HUES64 (cell line): ENCODE measurements at regions not wholly inside any gene's neighbourhood (a gene's known extent, or its start where the extent isn't known, plus 50 kb on each side); places are given as distances from the start of the nearest gene placed in this dataset.

Source experiments
- H3K27ac ChIP-seq: 2 replicates; pipeline ENCODE4 v1.7.0; 2013; ENCODE audit warnings: low read depth, low read length, inconsistent platforms
- H3K27me3 ChIP-seq: 2 replicates; pipeline ENCODE4 v1.6.1; 2013; ENCODE audit warnings: mild to moderate bottlenecking, low read length; ENCODE audit not compliant: insufficient read depth
- H3K36me3 ChIP-seq: 2 replicates; pipeline ENCODE4 v1.6.1; 2013; ENCODE audit warnings: mild to moderate bottlenecking, low read length; ENCODE audit not compliant: insufficient read depth
- H3K4me1 ChIP-seq: 2 replicates; pipeline ENCODE4 v1.6.1; 2013; ENCODE audit warnings: mild to moderate bottlenecking, low read length, moderate library complexity; ENCODE audit not compliant: insufficient read depth
- H3K4me3 ChIP-seq: 2 replicates; pipeline ENCODE4 v1.5.1; 2013; ENCODE audit warnings: mild to moderate bottlenecking, low read length, moderate library complexity
- H3K9ac ChIP-seq: 2 replicates; pipeline ENCODE4 v1.6.1; 2013; ENCODE audit warnings: mild to moderate bottlenecking, low read depth, low read length
- H3K9me3 ChIP-seq: 2 replicates; pipeline ENCODE4 v1.6.1; 2013; ENCODE audit warnings: low read depth, low read length; ENCODE audit not compliant: insufficient read depth
- WGBS: fragments of 150-250, 120-280 bp; methylation state at CpG from one replicate; pipeline ENCODE4 v1.1.7; 2013; ENCODE audit warnings: missing lambda C conversion rate; 5-methylcytosine and 5-hydroxymethylcytosine counted together

GRCh38 chr11:93080146-93080759 is 110.8 kb downstream of the MTNR1B start:
- WGBS = 87% methylated on average over 6 of the region's 6 CpGs
- no peak overlapping the region for H3K4me3 ChIP-seq
- no peak overlapping the region for H3K27ac ChIP-seq
- peaks cover 38% of the 10 kb centered on the region for H3K4me1 ChIP-seq
- H3K9me3 ChIP-seq = no peaks in the 10 kb centered on the region
- H3K36me3 ChIP-seq = no peaks in the 10 kb centered on the region
- no peaks in the 10 kb centered on the region for H3K27me3 ChIP-seq
- H3K9ac ChIP-seq = no peak overlapping the region

- Histone ChIP-seq H3K9me3 (no peaks in the 10 kb centered on the region), H3K4me1 (peaks cover 49% of the 10 kb centered on the region), H3K36me3 (no peaks in the 10 kb centered on the region), H3K9ac (no peak overlapping the region), H3K27ac (no peak overlapping the region), H3K27me3 (no peaks in the 10 kb centered on the region), H3K4me3 (no peak overlapping the region)
- 29% methylated on average over 1 of the region's 1 CpG for WGBS
Observed at GRCh38 chr11:93081694-93082093, 112.2 kb downstream of the MTNR1B start.

GRCh38 chr11:93082900-93083299 is 113.4 kb downstream of the MTNR1B start:
- no peaks in the 10 kb centered on the region for H3K27me3 ChIP-seq
- H3K27ac ChIP-seq = no peak overlapping the region
- H3K9ac ChIP-seq = no peak overlapping the region
- H3K9me3 ChIP-seq = no peaks in the 10 kb centered on the region
- H3K4me3 ChIP-seq = no peak overlapping the region
- H3K4me1 ChIP-seq = peaks cover 52% of the 10 kb centered on the region
- no peaks in the 10 kb centered on the region for H3K36me3 ChIP-seq
- WGBS = 91% methylated on average over 6 of the region's 6 CpGs

DNA sequence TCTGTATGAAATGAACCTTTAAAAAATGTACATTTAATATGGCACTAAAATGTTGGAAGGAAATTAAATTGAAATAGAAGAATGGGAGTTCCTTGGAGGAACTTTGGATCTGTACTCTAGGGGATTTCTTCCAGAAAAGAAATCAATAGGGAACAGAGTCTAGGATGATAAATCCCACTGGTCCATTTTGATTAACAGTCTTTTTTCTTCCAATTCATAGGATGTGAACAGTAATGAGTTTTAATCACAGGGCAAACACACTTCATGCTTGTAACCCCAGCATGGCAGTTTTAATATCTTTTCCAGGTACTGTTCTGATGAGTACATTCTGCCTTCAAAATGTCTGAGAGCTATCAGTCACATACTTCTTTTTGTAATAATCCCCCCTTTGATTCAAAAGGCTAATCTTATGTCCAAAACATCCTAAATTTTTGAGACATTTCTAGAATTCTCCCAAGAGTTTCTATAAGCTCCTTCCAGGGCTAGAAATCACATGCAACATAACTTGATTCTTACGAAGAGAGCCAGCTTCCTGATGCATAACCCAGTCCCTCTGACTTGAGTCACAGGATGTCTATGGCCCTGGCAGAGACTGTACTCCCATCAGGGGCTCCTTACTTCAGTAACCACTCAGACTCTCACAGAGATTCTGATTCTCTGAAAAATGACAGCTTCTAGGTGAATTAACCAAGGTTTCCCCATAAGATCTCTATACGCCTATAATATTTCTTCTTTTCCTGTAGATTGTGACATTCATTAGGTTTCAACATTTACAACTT is 112.9 kb downstream of the SLC36A4 start:
- H3K4me3 ChIP-seq = no peak overlapping the region
- H3K27me3 ChIP-seq = no peaks in the 10 kb centered on the region
- no peaks in the 10 kb centered on the region for H3K36me3 ChIP-seq
- H3K27ac ChIP-seq = no peak overlapping the region
- H3K4me1 ChIP-seq = peaks cover 62% of the 10 kb centered on the region
- H3K9me3 ChIP-seq = no peaks in the 10 kb centered on the region
- H3K9ac ChIP-seq = no peak overlapping the region
- WGBS = 93% methylated on average over 2 of the region's 2 CpGs

DNA sequence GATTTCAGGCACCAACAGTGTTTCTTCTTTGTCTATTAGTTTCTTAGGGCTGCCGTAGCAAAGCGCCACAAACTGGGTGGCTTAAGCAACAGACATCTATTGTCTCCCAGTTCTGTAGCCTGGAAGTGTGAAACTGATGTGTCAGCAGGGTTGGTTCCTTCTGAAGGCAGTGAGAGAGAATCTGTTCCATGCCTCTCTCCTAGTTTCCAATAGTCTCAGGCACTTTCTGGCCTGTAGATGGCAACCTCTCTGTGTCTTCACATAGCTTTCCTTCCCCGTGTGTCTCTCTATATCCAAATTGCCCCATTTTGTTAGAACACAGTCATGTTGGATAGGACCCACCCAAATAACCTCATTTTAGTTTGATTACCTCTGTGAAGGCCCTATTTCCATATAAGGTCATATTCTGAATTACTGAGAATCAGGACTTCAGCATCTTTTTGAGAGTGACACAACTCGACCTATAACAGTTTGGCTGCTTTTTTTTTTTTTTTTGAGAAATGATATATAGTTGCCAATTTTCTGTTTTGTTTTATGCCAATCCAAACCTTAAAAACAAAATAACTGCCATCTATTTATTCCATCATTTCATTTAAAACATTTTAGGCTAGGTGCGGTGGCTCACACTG is 108.2 kb downstream of the SLC36A4 start:
- Histone ChIP-seq H3K27ac (peak overlapping the region; percentile 16; the same call in 1 of the 2 replicates), H3K9ac (no peak overlapping the region), H3K27me3 (no peaks in the 10 kb centered on the region), H3K4me1 (peaks cover 34% of the 10 kb centered on the region), H3K4me3 (no peak overlapping the region), H3K36me3 (no peaks in the 10 kb centered on the region), H3K9me3 (peaks cover 14% of the 10 kb centered on the region; the same call in 1 of the 2 replicates)
- WGBS = 63% methylated on average over 5 of the region's 5 CpGs
